Endothelial cell of umbilical vein (primary cell): ENCODE measurements at regions not wholly inside any gene's neighbourhood (a gene's known extent, or its start where the extent isn't known, plus 50 kb on each side); places are given as distances from the start of the nearest gene placed in this dataset.

Source experiments
- BruUV-seq: library from RNA; stranded (reverse); fragments of 400-500 nt; replicated peaks from 2 replicates; lab custom pipeline; 2021; lab: Mats Ljungman, UMichigan
- CTCF ChIA-PET: fragments of 300-600, 350-600 bp; sonication (Branson Sonifier 250); formaldehyde crosslinking; loops from one replicate; lab custom pipeline; 2021; ENCODE audit warnings: antibody characterized with exemption, inconsistent platforms; lab: Charles Lee
- POLR2A ChIA-PET: fragments of 300-600, 350-600 bp; sonication (Branson Sonifier 250); formaldehyde crosslinking; loops from one replicate; lab custom pipeline; 2021; ENCODE audit warnings: antibody characterized with exemption, inconsistent platforms; lab: Charles Lee
- DNase-seq: peaks from one replicate; pipeline ENCODE4 v3.0.0-alpha.2; 2011; ENCODE audit warnings: low read depth, low spot score
- FAIRE-seq: peaks from 2 replicates; lab custom pipeline; 2011; peaks lifted over from hg19 to GRCh38; lab: Jason Lieb, UNC
- H2AFZ ChIP-seq: 2 replicates; pipeline ENCODE4 v1.6.0; 2012; ENCODE audit warnings: low read depth, low read length, control low read depth, inconsistent platforms
- H3K27ac ChIP-seq: 2 replicates; pipeline ENCODE4 v1.5.1; 2011; ENCODE audit warnings: low read depth, mild to moderate bottlenecking, control low read depth, low read length, moderate library complexity; ENCODE audit not compliant: insufficient read depth
- H3K27me3 ChIP-seq, 2 experiments: 2 replicates each; pipeline versions ENCODE4 v1.6.0 to v1.6.1; 2011; ENCODE audit warnings: low read length in 2 of 2, mixed read lengths in 1 of 2; ENCODE audit not compliant: control insufficient read depth in 2 of 2, insufficient read depth in 2 of 2
- H3K36me3 ChIP-seq, 2 experiments: 2 replicates in 1 of 2; 3 replicates in 1 of 2; pipeline ENCODE4 v1.5.1; 2011; ENCODE audit warnings: low read length in 2 of 2, mild to moderate bottlenecking in 1 of 2, moderate library complexity in 1 of 2; ENCODE audit not compliant: control insufficient read depth in 2 of 2, insufficient read depth in 2 of 2; ENCODE audit errors: extremely low read depth in 1 of 2
- H3K4me1 ChIP-seq: 3 replicates; pipeline ENCODE4 v1.5.1; 2011; ENCODE audit warnings: mild to moderate bottlenecking, low read length; ENCODE audit not compliant: control insufficient read depth, insufficient read depth; ENCODE audit errors: extremely low read depth
- H3K4me2 ChIP-seq: 2 replicates; pipeline ENCODE4 v1.6.1; 2011; ENCODE audit warnings: low read length, control low read depth, mixed read lengths; ENCODE audit not compliant: insufficient read depth
- H3K4me3 ChIP-seq, 3 experiments: fragments of 200-600 bp in 1 of 3; sonication (generic), shearing (Covaris generic) in 1 of 3; replicated peaks in 1 of 3; 2 replicates each; pipeline ENCODE4 v1.5.1; 2011 to 2016; ENCODE audit warnings: control low read depth in 3 of 3, low read length in 3 of 3, mild to moderate bottlenecking in 2 of 3, inconsistent platforms in 1 of 3, low read depth in 1 of 3, moderate library complexity in 1 of 3; ENCODE audit not compliant: insufficient read depth in 1 of 3
- H3K79me2 ChIP-seq: 2 replicates; pipeline ENCODE4 v1.6.0; 2012; ENCODE audit warnings: low read length, inconsistent platforms; ENCODE audit not compliant: control insufficient read depth, insufficient read depth
- H3K9ac ChIP-seq: replicated peaks from 2 replicates; pipeline ENCODE3; 2011; ENCODE audit warnings: low read length, control low read depth; ENCODE audit not compliant: insufficient read depth; ENCODE audit errors: extremely low read depth
- H3K9me1 ChIP-seq: replicated peaks from 3 replicates; pipeline ENCODE4 v1.6.0; 2011; ENCODE audit warnings: mild to moderate bottlenecking, low read length; ENCODE audit not compliant: control insufficient read depth, insufficient read depth; ENCODE audit errors: extremely low read depth
- H3K9me3 ChIP-seq: replicated peaks from 2 replicates; pipeline ENCODE4 v1.5.1; 2012; ENCODE audit warnings: low read length, inconsistent platforms; ENCODE audit not compliant: control insufficient read depth, insufficient read depth
- H4K20me1 ChIP-seq: replicated peaks from 2 replicates; pipeline ENCODE3; 2011; ENCODE audit warnings: mild to moderate bottlenecking, low read length; ENCODE audit not compliant: control insufficient read depth, insufficient read depth; ENCODE audit errors: extremely low read depth
- EZH2 ChIP-seq: IDR thresholded peaks from 2 replicates; pipeline ENCODE4 v1.6.1; 2012; ENCODE audit warnings: borderline replicate concordance, low read depth, mild to moderate bottlenecking, moderate library complexity, low read length, inconsistent platforms; ENCODE audit not compliant: severe bottlenecking
- FOS ChIP-seq: IDR thresholded peaks from 2 replicates; pipeline ENCODE4 v1.6.1; 2011; ENCODE audit warnings: mild to moderate bottlenecking, low read length, moderate library complexity, borderline replicate concordance; ENCODE audit not compliant: insufficient read depth
- GATA2 ChIP-seq: IDR thresholded peaks from 2 replicates; pipeline ENCODE4 v1.7.0; 2011; ENCODE audit warnings: low read depth, mild to moderate bottlenecking, moderate library complexity, mixed read lengths, low read length; ENCODE audit not compliant: insufficient read length, insufficient read depth
- JUN ChIP-seq: IDR thresholded peaks from 2 replicates; pipeline ENCODE4 v1.6.1; 2011; ENCODE audit warnings: borderline replicate concordance, low read depth; ENCODE audit not compliant: insufficient read length, insufficient read depth
- MYC ChIP-seq: IDR thresholded peaks from one replicate; pipeline ENCODE4 v1.6.1; 2011; ENCODE audit warnings: mild to moderate bottlenecking, low read depth, low read length
- POLR2A ChIP-seq: IDR thresholded peaks from 2 replicates; pipeline ENCODE4 v1.6.1; 2012; ENCODE audit warnings: low read depth, mild to moderate bottlenecking, control low read depth, low read length
- POLR2AphosphoS5 ChIP-seq: IDR thresholded peaks from 2 replicates; pipeline ENCODE4 v1.6.1; 2012; ENCODE audit warnings: low read depth, mild to moderate bottlenecking, control low read depth, low read length, moderate library complexity; ENCODE audit not compliant: insufficient read depth
- dilution Hi-C: fragments of 300-500 bp; cut with MboI; formaldehyde crosslinking; loops from one replicate; pipeline ENCODE4 v1.15.0; 2019; ENCODE audit warnings: low sequenced_read_pairs; ENCODE audit not compliant: extremely low pct_ligation_motif_present
- intact Hi-C: fragments of 100-400 bp; cut with micrococcal nuclease; formaldehyde crosslinking; loops from one replicate; pipeline ENCODE4 v1.10.0; 2022
- TF ChIP-seq, protein P1 (sequence below): IDR thresholded peaks from 2 replicates; pipeline ENCODE4 v1.6.1; 2011; ENCODE audit not compliant: insufficient read depth, insufficient read length
- TF ChIP-seq, protein P2 (sequence below), 2 donors: IDR thresholded peaks; 1 replicate in 1 of 2; 2 replicates in 1 of 2; pipeline ENCODE4 v1.5.1; 2011; ENCODE audit warnings: low read length in 2 of 2, mild to moderate bottlenecking in 2 of 2, moderate library complexity in 2 of 2, control low read depth in 1 of 2, inconsistent platforms in 1 of 2, low read depth in 1 of 2; ENCODE audit not compliant: insufficient read depth in 1 of 2; ENCODE audit errors: extremely low read depth in 1 of 2

DNA sequence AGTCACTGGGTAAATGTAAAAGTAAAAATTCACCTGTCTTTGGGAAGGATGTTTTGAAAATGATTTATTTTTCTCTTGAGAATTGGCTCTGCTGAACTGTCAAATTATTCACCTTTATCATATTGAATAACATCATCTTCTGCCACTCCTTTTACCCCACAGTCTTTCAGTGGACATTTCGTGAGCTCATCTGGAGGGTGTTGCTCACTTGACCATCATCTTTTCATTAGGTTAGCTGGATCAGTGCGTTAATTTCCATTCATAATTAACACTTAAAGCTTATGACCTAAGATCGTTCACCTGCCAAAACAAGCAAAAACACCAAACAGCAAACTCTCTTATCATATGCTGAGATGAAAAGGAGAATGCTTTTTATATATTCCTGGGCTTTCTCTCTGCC is 53.4 kb upstream of the TNFAIP8 start:
- no peaks in the 10 kb centered on the region for H3K9me3 ChIP-seq
- DNase-seq (no peak), FAIRE-seq (no peak)
- H3K79me2 ChIP-seq = no peaks in the 10 kb centered on the region
- ChIA-PET POLR2A (interaction anchor here (1.4 kb wide), 1 partner anchor 26 kb away, joined by 3 read pairs; no protein-coding TSS in a partner anchor), CTCF (interaction anchor here (0.6 to 2.9 kb wide), 7 partner anchors 11 to 114 kb away, joined by 3 to 14 read pairs (median 5); no protein-coding TSS in a partner anchor)
- BruUV-seq = no TSS peak
- H3K4me1 ChIP-seq = peaks cover 35% of the 10 kb centered on the region
- no peaks in the 10 kb centered on the region for H3K27me3 ChIP-seq
- H2AFZ ChIP-seq = peak overlapping the region; percentile 22
- no peaks in the 10 kb centered on the region for H3K36me3 ChIP-seq
- H3K4me2 ChIP-seq = peak overlapping the region; percentile 62
- intact Hi-C loops = no loop called here
- TF ChIP-seq MYC (no peak), FOS (no peak), GATA2 (no peak), POLR2A (no peak), EZH2 (no peak), JUN (no peak), POLR2AphosphoS5 (no peak)
- TF ChIP-seq, protein P1, sequence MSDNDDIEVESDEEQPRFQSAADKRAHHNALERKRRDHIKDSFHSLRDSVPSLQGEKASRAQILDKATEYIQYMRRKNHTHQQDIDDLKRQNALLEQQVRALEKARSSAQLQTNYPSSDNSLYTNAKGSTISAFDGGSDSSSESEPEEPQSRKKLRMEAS = no peak
- TF ChIP-seq, protein P2, sequence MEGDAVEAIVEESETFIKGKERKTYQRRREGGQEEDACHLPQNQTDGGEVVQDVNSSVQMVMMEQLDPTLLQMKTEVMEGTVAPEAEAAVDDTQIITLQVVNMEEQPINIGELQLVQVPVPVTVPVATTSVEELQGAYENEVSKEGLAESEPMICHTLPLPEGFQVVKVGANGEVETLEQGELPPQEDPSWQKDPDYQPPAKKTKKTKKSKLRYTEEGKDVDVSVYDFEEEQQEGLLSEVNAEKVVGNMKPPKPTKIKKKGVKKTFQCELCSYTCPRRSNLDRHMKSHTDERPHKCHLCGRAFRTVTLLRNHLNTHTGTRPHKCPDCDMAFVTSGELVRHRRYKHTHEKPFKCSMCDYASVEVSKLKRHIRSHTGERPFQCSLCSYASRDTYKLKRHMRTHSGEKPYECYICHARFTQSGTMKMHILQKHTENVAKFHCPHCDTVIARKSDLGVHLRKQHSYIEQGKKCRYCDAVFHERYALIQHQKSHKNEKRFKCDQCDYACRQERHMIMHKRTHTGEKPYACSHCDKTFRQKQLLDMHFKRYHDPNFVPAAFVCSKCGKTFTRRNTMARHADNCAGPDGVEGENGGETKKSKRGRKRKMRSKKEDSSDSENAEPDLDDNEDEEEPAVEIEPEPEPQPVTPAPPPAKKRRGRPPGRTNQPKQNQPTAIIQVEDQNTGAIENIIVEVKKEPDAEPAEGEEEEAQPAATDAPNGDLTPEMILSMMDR (IDR thresholded peaks at IDR 0.05; ENCODE audit: extremely low read depth in 1 of 2, insufficient read depth in 1 of 2, low read depth in 1 of 2, low read length in 2 of 2) = no peak
- H3K9ac ChIP-seq = peak overlapping the region; percentile 25
- H4K20me1 ChIP-seq = no peaks in the 10 kb centered on the region
- H3K27ac ChIP-seq = peak overlapping the region; percentile 79
- H3K9me1 ChIP-seq = no peaks in the 10 kb centered on the region
- dilution Hi-C loops = no loop called here
- H3K4me3 ChIP-seq = no peak overlapping the region
